Motor neuron (in vitro differentiated cells): ENCODE measurements at regions not wholly inside any gene's neighbourhood (a gene's known extent, or its start where the extent isn't known, plus 50 kb on each side); places are given as distances from the start of the nearest gene placed in this dataset.

ENCODE experiments used
- ATAC-seq, 8 experiments: fragments of 200-7000 bp; cut with Tn5 transposase; replicated peaks in 6 of 8; 2 replicates each; pipeline ENCODE4 v1.8.0; 2021; ENCODE audit warnings: mild to moderate bottlenecking in 8 of 8, moderate library complexity in 8 of 8
- H3K27ac ChIP-seq, 2 donors: fragments of 250-450 bp; sonication (Bioruptor Pico); 2 replicates each; pipeline ENCODE4 v1.9.0; 2021; ENCODE audit warnings: antibody characterized with exemption in 2 of 2, mild to moderate bottlenecking in 2 of 2, moderate library complexity in 1 of 2
- H3K4me1 ChIP-seq, 2 donors: fragments of 250-450 bp; sonication (Bioruptor Pico); replicated peaks in 1 of 2; 2 replicates each; pipeline ENCODE4 v1.6.1; 2021; ENCODE audit warnings: antibody characterized with exemption in 2 of 2, mild to moderate bottlenecking in 2 of 2, moderate library complexity in 1 of 2
- H3K4me3 ChIP-seq, 5 donors: fragments of 250-450 bp; sonication (Bioruptor Pico); 2 replicates each; pipeline ENCODE4 v1.9.0; 2021; ENCODE audit warnings: antibody characterized with exemption in 5 of 5, mild to moderate bottlenecking in 5 of 5, moderate library complexity in 4 of 5
- WGBS, 10 experiments: fragments of 450-650 bp; shearing (Covaris generic); methylation state at CpG; one replicate each; pipeline ENCODE4 v1.0.0; 2022; 5-methylcytosine and 5-hydroxymethylcytosine counted together
- in situ Hi-C, 9 experiments: fragments of 400-800 bp; cut with MboI; loops; one replicate each; pipeline ENCODE4 v1.15.0; 2021; ENCODE audit warnings: low sequenced_read_pairs in 9 of 9, low pct_unique_long_range_greater_than_20kb in 2 of 9; ENCODE audit not compliant: unreplicated experiment in 9 of 9

GRCh38 chr2:58919316-58919715 is 678.2 kb upstream of the FANCL start:
- no peak overlapping the region for H3K4me3 ChIP-seq
- no peak overlapping the region for H3K27ac ChIP-seq
- ATAC-seq, result no peak
- in situ Hi-C loops, result no loop called here
- H3K4me1 ChIP-seq, result peaks cover 19 to 53% of the 10 kb centered on the region in 2 donors
- 50 to 100% (median 95%) methylated on average over 1 to 4 of the region's 4 CpGs; no CpG with 5 or more reads in 3 of the 10 experiments for whole genome bisulfite sequencing, 10 experiments

- peak in 3 of 8 experiments; percentile 16 to 38 (median 37) for ATAC-seq
- in situ Hi-C loops, result no loop called here
- WGBS, 10 experiments, result 14 to 100% (median 48%) methylated on average over 1 to 2 of the region's 2 CpGs
- H3K4me1 ChIP-seq, result peaks cover 26 to 65% of the 10 kb centered on the region in 2 donors
- H3K4me3 ChIP-seq, result no peak overlapping the region
- no peak overlapping the region for H3K27ac ChIP-seq
Measured at GRCh38 chr2:58918141-58918540, 677.0 kb upstream of the FANCL start.

GRCh38 chr2:58917596-58917995 is 676.5 kb upstream of the FANCL start:
- WGBS, 10 experiments, result 40 to 91% (median 76%) methylated on average over 1 to 6 of the region's 6 CpGs; no CpG with 5 or more reads in 1 of the 10 experiments
- Histone ChIP-seq H3K27ac (no peak overlapping the region), H3K4me1 (peaks cover 30 to 70% of the 10 kb centered on the region in 2 donors), H3K4me3 (no peak overlapping the region)
- ATAC-seq, result peak in 1 of 8 experiments; percentile 8
- in situ Hi-C loops, result no loop called here

GRCh38 chr2:58916063-58916462 is 674.9 kb upstream of the FANCL start:
- ATAC-seq, result peak in 2 of 8 experiments; percentile 57 to 67
- Histone ChIP-seq H3K27ac (no peak overlapping the region), H3K4me3 (no peak overlapping the region), H3K4me1 (peaks cover 34 to 77% of the 10 kb centered on the region in 2 donors)
- 0 to 85% (median 65%) methylated on average over 1 to 3 of the region's 3 CpGs; no CpG with 5 or more reads in 1 of the 10 experiments for WGBS, 10 experiments
- in situ Hi-C loops, result no loop called here

- in situ Hi-C loops, result no loop called here
Measured at GRCh38 chr2:58914733-58915505, 673.8 kb upstream of the FANCL start.

GRCh38 chr2:58913082-58913726 is 672.1 kb upstream of the FANCL start:
- ATAC-seq, result peak in 5 of 8 experiments; percentile 59 to 81 (median 69)
- Histone ChIP-seq H3K27ac (peak overlapping the region in 1 of 2 donors; percentile 47), H3K4me3 (no peak overlapping the region), H3K4me1 (peaks cover 23 to 96% of the 10 kb centered on the region in 2 donors)
- in situ Hi-C loops, result no loop called here
- WGBS, 10 experiments, result 0 to 65% (median 22%) methylated on average over 1 to 6 of the region's 6 CpGs; no CpG with 5 or more reads in 1 of the 10 experiments

More at GRCh38 chr2:58914733-58915505, 673.8 kb upstream of the FANCL start:
- H3K27ac ChIP-seq, result peak overlapping the region in 1 of 2 donors; percentile 26
- 25 to 79% (median 60%) methylated on average over 1 to 6 of the region's 6 CpGs; no CpG with 5 or more reads in 1 of the 10 experiments for WGBS, 10 experiments
- peaks cover 34 to 88% of the 10 kb centered on the region in 2 donors for H3K4me1 ChIP-seq
- H3K4me3 ChIP-seq, result no peak overlapping the region
- ATAC-seq, result peak in 5 of 8 experiments; percentile 75 to 80 (median 77)

GRCh38 chr2:58911877-58912276 is 670.8 kb upstream of the FANCL start:
- Histone ChIP-seq H3K4me3 (no peak overlapping the region), H3K4me1 (peaks cover 23 to 88% of the 10 kb centered on the region in 2 donors), H3K27ac (peak overlapping the region in 1 of 2 donors; percentile 47)
- in situ Hi-C loops, result no loop called here
- ATAC-seq, result peak in 4 of 8 experiments; percentile 39 to 54 (median 54)
- 43 to 100% (median 58%) methylated on average over 1 of the region's 1 CpG; no CpG with 5 or more reads in 4 of the 10 experiments for WGBS, 10 experiments

- ATAC-seq, result no peak
- in situ Hi-C loops, result no loop called here
- H3K4me3 ChIP-seq, result no peak overlapping the region
- no peak overlapping the region for H3K27ac ChIP-seq
- 27 to 100% (median 71%) methylated on average over 1 to 2 of the region's 2 CpGs; no CpG with 5 or more reads in 3 of the 10 experiments for WGBS, 10 experiments
- peaks cover 15 to 73% of the 10 kb centered on the region in 2 donors for H3K4me1 ChIP-seq
Measured at GRCh38 chr2:58908501-58909154, 667.5 kb upstream of the FANCL start.

GRCh38 chr2:58907644-58908043 is 666.5 kb upstream of the FANCL start:
- no peak for ATAC-seq
- Histone ChIP-seq H3K4me1 (peaks cover 7 to 63% of the 10 kb centered on the region in 2 donors), H3K27ac (no peak overlapping the region), H3K4me3 (no peak overlapping the region)
- WGBS, 10 experiments, result 80 to 100% (median 100%) methylated on average over 1 of the region's 1 CpG; no CpG with 5 or more reads in 3 of the 10 experiments
- in situ Hi-C loops, result no loop called here

GRCh38 chr2:58906081-58906645 is 665.0 kb upstream of the FANCL start:
- 40 to 82% (median 70%) methylated on average over 1 to 7 of the region's 7 CpGs; no CpG with 5 or more reads in 1 of the 10 experiments for WGBS, 10 experiments
- H3K27ac ChIP-seq, result no peak overlapping the region
- in situ Hi-C loops, result no loop called here
- peaks cover 0 to 49% of the 10 kb centered on the region in 2 donors for H3K4me1 ChIP-seq
- ATAC-seq, result peak in 5 of 8 experiments; percentile 41 to 64 (median 43)
- H3K4me3 ChIP-seq, result no peak overlapping the region

- 64 to 100% (median 100%) methylated on average over 1 of the region's 1 CpG; no CpG with 5 or more reads in 2 of the 10 experiments for WGBS, 10 experiments
- no peak overlapping the region for H3K27ac ChIP-seq
- peaks cover 0 to 28% of the 10 kb centered on the region in 2 donors for H3K4me1 ChIP-seq
- no peak for ATAC-seq
- no peak overlapping the region for H3K4me3 ChIP-seq
- in situ Hi-C loops, result no loop called here
Measured at GRCh38 chr2:58904095-58904494, 663.0 kb upstream of the FANCL start.

GRCh38 chr2:58903427-58903826 is 662.3 kb upstream of the FANCL start:
- WGBS, 10 experiments, result 79 to 100% (median 97%) methylated on average over 1 to 2 of the region's 2 CpGs; no CpG with 5 or more reads in 2 of the 10 experiments
- in situ Hi-C loops, result no loop called here
- H3K4me3 ChIP-seq, result no peak overlapping the region

More at GRCh38 chr2:58903427-58903826, 662.3 kb upstream of the FANCL start:
- ATAC-seq, result no peak
- H3K27ac ChIP-seq, result no peak overlapping the region
- peaks cover 0 to 21% of the 10 kb centered on the region in 2 donors for H3K4me1 ChIP-seq
